AG04450 (cell line): ENCODE measurements at regions not wholly inside any gene's neighbourhood (a gene's known extent, or its start where the extent isn't known, plus 50 kb on each side); places are given as distances from the start of the nearest gene placed in this dataset.

Source experiments
- CTCF ChIA-PET: fragments of 300-600, 350-600 bp; formaldehyde crosslinking; extraction: SDS; loops from one replicate; lab custom pipeline; 2022; ENCODE audit warnings: antibody characterized with exemption, inconsistent platforms; lab: Charles Lee
- POLR2A ChIA-PET: fragments of 350-600 bp; formaldehyde crosslinking; extraction: SDS; loops from one replicate; lab custom pipeline; 2021; ENCODE audit warnings: antibody characterized with exemption, inconsistent platforms; lab: Yijun Ruan, JAX
- DNase-seq: peaks from one replicate; pipeline ENCODE4 v3.0.0-alpha.2; 2011; ENCODE audit warnings: low read depth, low spot score
- H3K27ac ChIP-seq: one replicate; pipeline ENCODE4 v1.5.1; 2012; ENCODE audit warnings: low read depth, low read length, control low read depth
- H3K27me3 ChIP-seq: one replicate; pipeline ENCODE4 v1.6.0; 2012; ENCODE audit warnings: low read length; ENCODE audit not compliant: control insufficient read depth, insufficient read depth
- H3K4me3 ChIP-seq: 2 replicates; pipeline ENCODE4 v1.5.1; 2011; ENCODE audit warnings: mild to moderate bottlenecking, low read depth, low read length, control low read depth
- H3K9me3 ChIP-seq: 2 replicates; pipeline ENCODE4 v1.5.1; 2012; ENCODE audit warnings: low read length; ENCODE audit not compliant: control insufficient read depth, insufficient read depth
- CTCF ChIP-seq: IDR thresholded peaks from 2 replicates; pipeline ENCODE4 v1.5.1; 2011; ENCODE audit warnings: low read depth, low read length, control low read depth, inconsistent platforms

GRCh38 chr9:22257026-22257816 lies 189.4 kb upstream of the DMRTA1 start:
- H3K9me3 ChIP-seq, result no peaks in the 10 kb centered on the region
- TF ChIP-seq CTCF, result no peak
- peaks cover 4% of the 10 kb centered on the region for H3K27me3 ChIP-seq
- POLR2A ChIA-PET, result no interaction called here
- no peak for DNase-seq
- CTCF ChIA-PET, result interaction anchor here (0.5 kb wide), 1 partner anchor 13 kb away, joined by 4 read pairs; no protein-coding TSS in a partner anchor
- no peak overlapping the region for H3K4me3 ChIP-seq
- no peak overlapping the region for H3K27ac ChIP-seq

GRCh38 chr9:22265038-22265437 lies 181.6 kb upstream of the DMRTA1 start:
- no peak for DNase-seq
- no peak for TF ChIP-seq CTCF
- Histone ChIP-seq H3K9me3 (no peaks in the 10 kb centered on the region), H3K4me3 (no peak overlapping the region), H3K27me3 (no peaks in the 10 kb centered on the region), H3K27ac (no peak overlapping the region)
- ChIA-PET POLR2A (no interaction called here), CTCF (no interaction called here)

- Histone ChIP-seq H3K9me3 (no peaks in the 10 kb centered on the region), H3K27ac (no peak overlapping the region), H3K4me3 (no peak overlapping the region), H3K27me3 (no peaks in the 10 kb centered on the region)
- TF ChIP-seq CTCF, result no peak
- ChIA-PET POLR2A (no interaction called here), CTCF (no interaction called here)
- DNase-seq, result no peak
Observed at GRCh38 chr9:22265534-22265933, 181.1 kb upstream of the DMRTA1 start.

- CTCF ChIA-PET, result no interaction called here
Observed at GRCh38 chr9:22274477-22274876, 172.1 kb upstream of the DMRTA1 start.

More at GRCh38 chr9:22274477-22274876, 172.1 kb upstream of the DMRTA1 start:
- POLR2A ChIA-PET, result no interaction called here
- TF ChIP-seq CTCF, result no peak
- Histone ChIP-seq H3K4me3 (no peak overlapping the region), H3K9me3 (no peaks in the 10 kb centered on the region), H3K27me3 (no peaks in the 10 kb centered on the region), H3K27ac (no peak overlapping the region)
- no peak for DNase-seq
